CD14-positive monocyte (primary cell): ENCODE measurements at regions not wholly inside any gene's neighbourhood (a gene's known extent, or its start where the extent isn't known, plus 50 kb on each side); places are given as distances from the start of the nearest gene placed in this dataset.

ENCODE experiments used
- DNase-seq, 3 donors: peaks; one replicate each; pipeline ENCODE4 v3.0.0-alpha.2; 2011 to 2022
- H2AFZ ChIP-seq: 2 replicates; pipeline ENCODE4 v1.6.0; 2012; ENCODE audit warnings: mild to moderate bottlenecking, low read depth, low read length, inconsistent platforms; ENCODE audit not compliant: insufficient read depth, poor library complexity, severe bottlenecking
- H3K27ac ChIP-seq, 2 donors: 1 replicate in 1 of 2; 2 replicates in 1 of 2; pipeline ENCODE4 v1.5.1; 2012 to 2013; ENCODE audit warnings: low read length in 2 of 2, control low read depth in 1 of 2, inconsistent platforms in 1 of 2, low read depth in 1 of 2, mild to moderate bottlenecking in 1 of 2
- H3K27me3 ChIP-seq, 2 donors: one replicate each; pipeline versions ENCODE4 v1.6.0 to v1.6.1; 2011 to 2013; ENCODE audit warnings: low read length in 2 of 2; ENCODE audit not compliant: control insufficient read depth in 2 of 2, insufficient read depth in 2 of 2
- H3K36me3 ChIP-seq, 2 donors: replicated peaks in 1 of 2; 1 replicate in 1 of 2; 2 replicates in 1 of 2; pipeline versions ENCODE4 v1.5.1 to v1.6.1; 2012 to 2013; ENCODE audit warnings: low read length in 2 of 2, control low read depth in 1 of 2, inconsistent platforms in 1 of 2, mild to moderate bottlenecking in 1 of 2; ENCODE audit not compliant: insufficient read depth in 2 of 2, control insufficient read depth in 1 of 2
- H3K4me1 ChIP-seq, 2 donors: 1 replicate in 1 of 2; 2 replicates in 1 of 2; pipeline versions ENCODE4 v1.5.1 to v1.6.1; 2012 to 2013; ENCODE audit warnings: low read length in 2 of 2, control low read depth in 1 of 2, inconsistent platforms in 1 of 2, mild to moderate bottlenecking in 1 of 2, moderate library complexity in 1 of 2; ENCODE audit not compliant: insufficient read depth in 2 of 2, control insufficient read depth in 1 of 2
- H3K4me2 ChIP-seq: replicated peaks from 2 replicates; pipeline ENCODE3; 2012; ENCODE audit warnings: low read length, moderate library complexity, mild to moderate bottlenecking; ENCODE audit not compliant: poor library complexity, severe bottlenecking; ENCODE audit errors: extremely low read depth
- H3K4me3 ChIP-seq, 3 experiments: fragments of 200-600 bp in 1 of 3; sonication (generic) in 1 of 3; replicated peaks in 1 of 3; 1 replicate in 2 of 3; 2 replicates in 1 of 3; pipeline ENCODE4 v1.5.1; 2011 to 2013; ENCODE audit warnings: low read length in 3 of 3, mild to moderate bottlenecking in 3 of 3, control low read depth in 2 of 3, low read depth in 2 of 3, inconsistent platforms in 1 of 3, moderate library complexity in 1 of 3
- H3K79me2 ChIP-seq: 2 replicates; pipeline ENCODE4 v1.6.0; 2012; ENCODE audit warnings: mild to moderate bottlenecking, control low read depth, inconsistent platforms, low read length, moderate library complexity; ENCODE audit not compliant: insufficient read depth
- H3K9ac ChIP-seq: 2 replicates; pipeline ENCODE4 v1.6.0; 2017; ENCODE audit warnings: low read length, mild to moderate bottlenecking; ENCODE audit not compliant: insufficient read depth, poor library complexity, severe bottlenecking
- H3K9me3 ChIP-seq, 2 donors: replicated peaks in 1 of 2; 1 replicate in 1 of 2; 2 replicates in 1 of 2; pipeline versions ENCODE4 v1.5.1 to v1.6.1; 2012 to 2013; ENCODE audit warnings: low read length in 2 of 2, control low read depth in 1 of 2; ENCODE audit not compliant: control insufficient read depth in 1 of 2, insufficient read depth in 1 of 2
- H4K20me1 ChIP-seq: 2 replicates; pipeline ENCODE4 v1.6.0; 2012; ENCODE audit warnings: mild to moderate bottlenecking, low read length, control low read depth, moderate library complexity; ENCODE audit not compliant: insufficient read depth
- H3K27ac Mint-ChIP-seq, 7 donors: one replicate each; pipeline ENCODE4 v1.8.0; 2020; ENCODE audit warnings: mild to moderate bottlenecking in 7 of 7, mixed read lengths in 7 of 7, moderate library complexity in 6 of 7, inconsistent platforms in 2 of 7
- H3K27me3 Mint-ChIP-seq, 3 donors: one replicate each; pipeline ENCODE4 v1.8.0; 2021 to 2022; ENCODE audit warnings: low read depth in 3 of 3, mild to moderate bottlenecking in 3 of 3, mixed read lengths in 3 of 3, moderate library complexity in 3 of 3, inconsistent platforms in 1 of 3
- H3K36me3 Mint-ChIP-seq, 2 donors: one replicate each; pipeline ENCODE4 v1.8.0; 2020; ENCODE audit warnings: mixed read lengths in 2 of 2, inconsistent platforms in 1 of 2, mild to moderate bottlenecking in 1 of 2
- H3K4me1 Mint-ChIP-seq: one replicate; pipeline ENCODE4 v1.8.0; 2020; ENCODE audit warnings: mild to moderate bottlenecking, mixed read lengths
- H3K4me3 Mint-ChIP-seq, 2 donors: one replicate each; pipeline ENCODE4 v1.8.0; 2020; ENCODE audit warnings: mild to moderate bottlenecking in 2 of 2, mixed read lengths in 2 of 2, moderate library complexity in 1 of 2
- H3K9me3 Mint-ChIP-seq, 7 donors: one replicate each; pipeline ENCODE4 v1.8.0; 2020 to 2022; ENCODE audit warnings: mixed read lengths in 7 of 7, mild to moderate bottlenecking in 6 of 7, moderate library complexity in 6 of 7, inconsistent platforms in 2 of 7
- CTCF ChIP-seq: fragments of 200-600 bp; IDR thresholded peaks from one replicate; pipeline ENCODE4 v1.8.0; 2022; ENCODE audit warnings: antibody characterized with exemption, mild to moderate bottlenecking
- WGBS: methylation state at CpG from one replicate; pipeline ENCODE4 v1.1.5; 2013; ENCODE audit warnings: missing lambda C conversion rate; ENCODE audit not compliant: insufficient coverage; 5-methylcytosine and 5-hydroxymethylcytosine counted together
- intact Hi-C, 2 donors: fragments of 100-400 bp; cut with micrococcal nuclease; formaldehyde crosslinking; loops; one replicate each; pipeline versions ENCODE4 v1.15.0 to v1.15.1; 2023

GRCh38 chr22:22422629-22423112 is 85.9 kb downstream of the ZNF280B start:
- Histone ChIP-seq H2AFZ (no peak overlapping the region), H3K4me1 (no peaks in the 10 kb centered on the region), H3K27ac (no peak overlapping the region), H3K79me2 (no peaks in the 10 kb centered on the region), H3K9ac (no peak overlapping the region), H3K4me2 (no peak overlapping the region), H4K20me1 (no peaks in the 10 kb centered on the region), H3K36me3 (no peaks in the 10 kb centered on the region), H3K9me3 (no peaks in the 10 kb centered on the region), H3K27me3 (peaks cover 14 to 18% of the 10 kb centered on the region in 2 donors), H3K4me3 (no peak overlapping the region)
- peak; percentile 92 for TF ChIP-seq CTCF
- H3K27me3 Mint-ChIP-seq, result peaks cover 11 to 26% (median 14%) of the 10 kb centered on the region in 3 donors
- no peaks in the 10 kb centered on the region for H3K36me3 Mint-ChIP-seq
- peak; percentile 9 to 48 (median 39) for DNase-seq
- no peak overlapping the region for H3K27ac Mint-ChIP-seq
- peaks cover 0 to 3% (median 0%) of the 10 kb centered on the region in 7 donors for H3K9me3 Mint-ChIP-seq
- 0% methylated on average over 3 of the region's 6 CpGs for WGBS
- H3K4me1 Mint-ChIP-seq, result no peaks in the 10 kb centered on the region
- intact Hi-C loops, result no loop called here
- no peak overlapping the region for H3K4me3 Mint-ChIP-seq

- no peak for DNase-seq
- H3K4me3 ChIP-seq, result no peak overlapping the region
Measured at GRCh38 chr22:22423681-22424080, 84.9 kb downstream of the ZNF280B start.

More at GRCh38 chr22:22423681-22424080, 84.9 kb downstream of the ZNF280B start:
- H3K4me1 Mint-ChIP-seq, result no peaks in the 10 kb centered on the region
- peaks cover 11 to 24% (median 15%) of the 10 kb centered on the region in 3 donors for H3K27me3 Mint-ChIP-seq
- WGBS, result no CpG with 5 or more reads among the region's 3 CpGs
- peaks cover 13% of the 10 kb centered on the region in 2 donors for H3K27me3 ChIP-seq
- H2AFZ ChIP-seq, result no peak overlapping the region
- intact Hi-C loops, result no loop called here
- H3K9me3 Mint-ChIP-seq, result peaks cover 0 to 3% (median 0%) of the 10 kb centered on the region in 7 donors
- H3K9ac ChIP-seq, result no peak overlapping the region
- H3K27ac Mint-ChIP-seq, result no peak overlapping the region
- no peaks in the 10 kb centered on the region for H3K9me3 ChIP-seq
- no peaks in the 10 kb centered on the region for H3K36me3 ChIP-seq
- H3K4me1 ChIP-seq, result no peaks in the 10 kb centered on the region
- H3K4me3 Mint-ChIP-seq, result no peak overlapping the region
- H3K36me3 Mint-ChIP-seq, result no peaks in the 10 kb centered on the region
- no peaks in the 10 kb centered on the region for H3K79me2 ChIP-seq
- no peaks in the 10 kb centered on the region for H4K20me1 ChIP-seq
- no peak overlapping the region for H3K27ac ChIP-seq
- H3K4me2 ChIP-seq, result no peak overlapping the region
- no peak for TF ChIP-seq CTCF
